GM03348 (cell line): ENCODE measurements at regions not wholly inside any gene's neighbourhood (a gene's known extent, or its start where the extent isn't known, plus 50 kb on each side); places are given as distances from the start of the nearest gene placed in this dataset.

Experiments
- DNase-seq: peaks from one replicate; pipeline ENCODE4 v3.0.0; 2012; ENCODE audit warnings: low spot score

- DNase-seq, result no peak
Measured at GRCh38 chr9:88034964-88035363, 60.6 kb upstream of the CDK20 start.

GRCh38 chr9:88033359-88033702, 59.0 kb upstream of the CDK20 start:
- DNase-seq, result no peak

GRCh38 chr9:88028338-88028737, 54.0 kb upstream of the CDK20 start:
- DNase-seq, result no peak

- no peak for DNase-seq
Measured at GRCh38 chr9:88026118-88026479, 51.8 kb upstream of the CDK20 start.

GRCh38 chr9:88025411-88026117, 51.2 kb upstream of the CDK20 start:
- no peak for DNase-seq

GRCh38 chr9:88024896-88025295, 50.6 kb upstream of the CDK20 start:
- no peak for DNase-seq
